K562 (cell line): ENCODE measurements at regions not wholly inside any gene's neighbourhood (a gene's known extent, or its start where the extent isn't known, plus 50 kb on each side); places are given as distances from the start of the nearest gene placed in this dataset.

ENCODE experiments used
- ATAC-seq: fragments of 200-7000 bp; cut with Tn5 transposase; 3 replicates; pipeline ENCODE4 v1.9.1; 2020; ENCODE audit warnings: moderate library complexity
- BruUV-seq: library from RNA; stranded (reverse); fragments of 400-500 nt; replicated peaks from 2 replicates; lab custom pipeline; 2021; lab: Mats Ljungman, UMichigan
- CTCF ChIA-PET: fragments of 300-600 bp; formaldehyde crosslinking; extraction: SDS; loops from one replicate; lab custom pipeline; 2021; ENCODE audit warnings: low intra/inter-chr PET ratio; lab: Yijun Ruan, JAX
- POLR2A ChIA-PET: fragments of 300-600, 350-650 bp; sonication (Branson Sonifier 250); formaldehyde crosslinking; extraction: SDS; loops from one replicate; lab custom pipeline; 2021; ENCODE audit warnings: antibody characterized with exemption, inconsistent platforms; lab: Yijun Ruan, JAX
- DNase-seq, 4 experiments: peaks; one replicate each; pipeline versions ENCODE4 v3.0.0 to v3.0.0-alpha.2; 2011 to 2018; ENCODE audit warnings: low spot score in 3 of 4, mixed read lengths in 3 of 4; ENCODE audit errors: extremely low read depth in 1 of 4
- FAIRE-seq: peaks from 2 replicates; lab custom pipeline; 2011; peaks lifted over from hg19 to GRCh38; lab: Jason Lieb, UNC
- H2AFZ ChIP-seq: 2 replicates; pipeline ENCODE4 v1.6.0; 2011; ENCODE audit warnings: low read depth, low read length, control low read depth, inconsistent platforms
- H3K27ac ChIP-seq: fragments of 200-600 bp; 3 replicates; pipeline ENCODE4 v1.8.0; 2011; ENCODE audit warnings: low read depth, mild to moderate bottlenecking, control low read depth, inconsistent platforms, low read length, moderate library complexity, mixed read lengths; ENCODE audit errors: extremely low read depth
- H3K27me3 ChIP-seq, 2 experiments: fragments of 300-600 bp in 1 of 2; 2 replicates in 1 of 2; 3 replicates in 1 of 2; pipeline versions ENCODE4 v1.6.0 to v1.8.0; 2011; ENCODE audit warnings: inconsistent platforms in 2 of 2, low read length in 2 of 2, mild to moderate bottlenecking in 1 of 2, mixed read lengths in 1 of 2, moderate library complexity in 1 of 2; ENCODE audit not compliant: control insufficient read depth in 2 of 2, insufficient read depth in 2 of 2
- H3K36me3 ChIP-seq: fragments of 300-600 bp; 3 replicates; pipeline ENCODE4 v1.8.0; 2011; ENCODE audit warnings: mild to moderate bottlenecking, low read length, inconsistent platforms; ENCODE audit not compliant: control insufficient read depth, insufficient read depth
- H3K4me1 ChIP-seq, 2 experiments: fragments of 200-600 bp in 1 of 2; replicated peaks in 1 of 2; 2 replicates in 1 of 2; 3 replicates in 1 of 2; pipeline versions ENCODE4 v1.5.1 to v1.8.0; 2011; ENCODE audit warnings: inconsistent platforms in 2 of 2, low read length in 2 of 2, mild to moderate bottlenecking in 1 of 2, mixed read lengths in 1 of 2, moderate library complexity in 1 of 2; ENCODE audit not compliant: control insufficient read depth in 2 of 2, insufficient read depth in 2 of 2
- H3K4me2 ChIP-seq: 2 replicates; pipeline ENCODE4 v1.6.1; 2011; ENCODE audit warnings: low read length, control low read depth, inconsistent platforms, mixed read lengths; ENCODE audit not compliant: insufficient read depth
- H3K4me3 ChIP-seq: fragments of 200-600 bp; sonication (generic), shearing (Covaris generic); 2 replicates; pipeline ENCODE4 v1.5.1; 2016; ENCODE audit warnings: control low read depth, inconsistent platforms
- H3K79me2 ChIP-seq: fragments of 200-600 bp; 3 replicates; pipeline ENCODE4 v1.8.0; 2011; ENCODE audit warnings: low read length, inconsistent platforms; ENCODE audit not compliant: control insufficient read depth, insufficient read depth
- H3K9ac ChIP-seq, 2 experiments: 2 replicates each; pipeline versions ENCODE4 v1.6.0 to v1.6.1; 2011; ENCODE audit warnings: low read depth in 2 of 2, low read length in 2 of 2, control low read depth in 1 of 2, inconsistent platforms in 1 of 2, mild to moderate bottlenecking in 1 of 2, mixed read lengths in 1 of 2; ENCODE audit not compliant: insufficient read depth in 1 of 2
- H3K9me1 ChIP-seq: one replicate; pipeline ENCODE4 v1.6.0; 2011; ENCODE audit warnings: inconsistent platforms, mild to moderate bottlenecking, low read length, moderate library complexity; ENCODE audit not compliant: control insufficient read depth, insufficient read depth
- H3K9me3 ChIP-seq: replicated peaks from 2 replicates; pipeline ENCODE4 v1.5.1; 2011; ENCODE audit warnings: low read depth, low read length, inconsistent platforms; ENCODE audit not compliant: control insufficient read depth, insufficient read depth
- H4K20me1 ChIP-seq: replicated peaks from 2 replicates; pipeline ENCODE4 v1.6.1; 2011; ENCODE audit warnings: low read length, inconsistent platforms, mixed read lengths; ENCODE audit not compliant: control insufficient read depth, insufficient read depth
- BDP1 ChIP-seq: IDR thresholded peaks from 3 replicates; pipeline ENCODE4 v1.6.1; 2011; ENCODE audit not compliant: insufficient read length, insufficient read depth
- CCAR2 ChIP-seq: fragments of 200-400 bp; formaldehyde crosslinking; IDR thresholded peaks from 2 replicates; pipeline ENCODE4 v1.6.1; 2017; ENCODE audit warnings: mild to moderate bottlenecking, low read depth, low read length
- HDAC2 ChIP-seq: fragments of 450-650 bp; IDR thresholded peaks from 2 replicates; pipeline ENCODE4 v1.6.1; 2016; ENCODE audit warnings: mild to moderate bottlenecking
- MBD1 ChIP-seq: fragments of 250-450 bp; sonication (Bioruptor Pico); IDR thresholded peaks from 2 replicates; pipeline ENCODE4 v1.8.0; 2022; ENCODE audit warnings: inconsistent platforms
- NFE2 ChIP-seq: IDR thresholded peaks from 2 replicates; pipeline ENCODE4 v1.6.1; 2014; ENCODE audit warnings: antibody characterized with exemption, low read depth
- SFPQ ChIP-seq: fragments of 200-400 bp; formaldehyde crosslinking; IDR thresholded peaks from 2 replicates; pipeline ENCODE4 v1.6.1; 2017; ENCODE audit warnings: mild to moderate bottlenecking, low read depth, low read length, moderate library complexity
- SNIP1 ChIP-seq: fragments of 450-650 bp; IDR thresholded peaks from 2 replicates; pipeline ENCODE4 v1.7.1; 2017; ENCODE audit warnings: low read depth, mild to moderate bottlenecking
- TAF1 ChIP-seq: IDR thresholded peaks from 2 replicates; pipeline ENCODE4 v1.6.1; 2011; ENCODE audit warnings: mild to moderate bottlenecking, low read length, moderate library complexity; ENCODE audit not compliant: insufficient read depth, control insufficient read depth, severe bottlenecking; ENCODE audit errors: extremely low read depth
- TFAP4 ChIP-seq: sonication (generic); formaldehyde crosslinking; IDR thresholded peaks from 2 replicates; pipeline ENCODE4 v1.8.0; 2022; ENCODE audit warnings: missing genetic modification reagents, mild to moderate bottlenecking, moderate library complexity, borderline replicate concordance
- ZNF23 ChIP-seq: fragments of 250-450 bp; sonication (Bioruptor Pico); IDR thresholded peaks from 2 replicates; pipeline ENCODE4 v1.4.0; 2020; ENCODE audit warnings: mild to moderate bottlenecking
- ZNF232 ChIP-seq: sonication (generic); formaldehyde crosslinking; IDR thresholded peaks from 2 replicates; pipeline ENCODE4 v1.8.0; 2022; ENCODE audit warnings: mild to moderate bottlenecking, missing genetic modification reagents
- ZNF592 ChIP-seq: fragments of 450-650 bp; IDR thresholded peaks from 2 replicates; pipeline ENCODE4 v1.6.1; 2017; ENCODE audit warnings: antibody characterized with exemption, mild to moderate bottlenecking
- in situ Hi-C: fragments of 300-500 bp; cut with MboI; formaldehyde crosslinking; loops from 4 replicates; pipeline ENCODE4 v1.15.0; 2018; ENCODE audit warnings: inconsistent platforms, mixed read lengths
- intact Hi-C: fragments of 100-400 bp; cut with micrococcal nuclease; formaldehyde crosslinking; loops from 2 replicates; pipeline ENCODE4 v1.14.2; 2022

- TF ChIP-seq ZNF592, result no peak
- TF ChIP-seq, all 486 proteins: peak for 1
Observed at GRCh38 chr6:113363048-113363798, 493.9 kb upstream of the MARCKS start (continued).

GRCh38 chr6:113363866-113364265 is 493.3 kb upstream of the MARCKS start:
- H3K36me3 ChIP-seq, result no peaks in the 10 kb centered on the region
- POLR2A ChIA-PET, result no interaction called here
- H3K4me2 ChIP-seq, result no peak overlapping the region
- no peaks in the 10 kb centered on the region for H3K27me3 ChIP-seq
- ATAC-seq (no peak), DNase-seq (no peak), FAIRE-seq (no peak)
- no peak overlapping the region for H3K4me3 ChIP-seq
- no peaks in the 10 kb centered on the region for H3K4me1 ChIP-seq
- H3K9ac ChIP-seq, result no peak overlapping the region
- no peaks in the 10 kb centered on the region for H3K9me3 ChIP-seq
- CTCF ChIA-PET, result interaction anchor here (0.6 kb wide), 1 partner anchor 1606 kb away, joined by 3 read pairs; no protein-coding TSS in a partner anchor
- no peaks in the 10 kb centered on the region for H3K79me2 ChIP-seq
- no peaks in the 10 kb centered on the region for H4K20me1 ChIP-seq
- H3K9me1 ChIP-seq, result no peaks in the 10 kb centered on the region
- intact Hi-C loops, result no loop called here
- no TSS peak for BruUV-seq
- H3K27ac ChIP-seq, result no peak overlapping the region
- no peak overlapping the region for H2AFZ ChIP-seq
- in situ Hi-C loops, result no loop called here
- TF ChIP-seq SNIP1, result no peak
- TF ChIP-seq MBD1 (CRISPR knock-in tag), result no peak
- no peak for TF ChIP-seq ZNF23
- TF ChIP-seq TFAP4, result no peak
- no peak for TF ChIP-seq HDAC2
- TF ChIP-seq ZNF232 (CRISPR knock-in tag), result no peak
- no peak for TF ChIP-seq SFPQ
- TF ChIP-seq TAF1, result no peak
- TF ChIP-seq NFE2, result no peak
- no peak for TF ChIP-seq BDP1
- no peak for TF ChIP-seq CCAR2
